K562 (cell line): ENCODE measurements at regions not wholly inside any gene's neighbourhood (a gene's known extent, or its start where the extent isn't known, plus 50 kb on each side); places are given as distances from the start of the nearest gene placed in this dataset.

ENCODE experiments used
- ATAC-seq: fragments of 200-7000 bp; cut with Tn5 transposase; 3 replicates; pipeline ENCODE4 v1.9.1; 2020; ENCODE audit warnings: moderate library complexity
- BruUV-seq: library from RNA; stranded (reverse); fragments of 400-500 nt; replicated peaks from 2 replicates; lab custom pipeline; 2021; lab: Mats Ljungman, UMichigan
- CTCF ChIA-PET: fragments of 300-600 bp; formaldehyde crosslinking; extraction: SDS; loops from one replicate; lab custom pipeline; 2021; ENCODE audit warnings: low intra/inter-chr PET ratio; lab: Yijun Ruan, JAX
- POLR2A ChIA-PET: fragments of 300-600, 350-650 bp; sonication (Branson Sonifier 250); formaldehyde crosslinking; extraction: SDS; loops from one replicate; lab custom pipeline; 2021; ENCODE audit warnings: antibody characterized with exemption, inconsistent platforms; lab: Yijun Ruan, JAX
- DNase-seq, 4 experiments: peaks; one replicate each; pipeline versions ENCODE4 v3.0.0 to v3.0.0-alpha.2; 2011 to 2018; ENCODE audit warnings: low spot score in 3 of 4, mixed read lengths in 3 of 4; ENCODE audit errors: extremely low read depth in 1 of 4
- FAIRE-seq: peaks from 2 replicates; lab custom pipeline; 2011; peaks lifted over from hg19 to GRCh38; lab: Jason Lieb, UNC
- H2AFZ ChIP-seq: 2 replicates; pipeline ENCODE4 v1.6.0; 2011; ENCODE audit warnings: low read depth, low read length, control low read depth, inconsistent platforms
- H3K27ac ChIP-seq: fragments of 200-600 bp; 3 replicates; pipeline ENCODE4 v1.8.0; 2011; ENCODE audit warnings: low read depth, mild to moderate bottlenecking, control low read depth, inconsistent platforms, low read length, moderate library complexity, mixed read lengths; ENCODE audit errors: extremely low read depth
- H3K27me3 ChIP-seq, 2 experiments: fragments of 300-600 bp in 1 of 2; 2 replicates in 1 of 2; 3 replicates in 1 of 2; pipeline versions ENCODE4 v1.6.0 to v1.8.0; 2011; ENCODE audit warnings: inconsistent platforms in 2 of 2, low read length in 2 of 2, mild to moderate bottlenecking in 1 of 2, mixed read lengths in 1 of 2, moderate library complexity in 1 of 2; ENCODE audit not compliant: control insufficient read depth in 2 of 2, insufficient read depth in 2 of 2
- H3K36me3 ChIP-seq: fragments of 300-600 bp; 3 replicates; pipeline ENCODE4 v1.8.0; 2011; ENCODE audit warnings: mild to moderate bottlenecking, low read length, inconsistent platforms; ENCODE audit not compliant: control insufficient read depth, insufficient read depth
- H3K4me1 ChIP-seq, 2 experiments: fragments of 200-600 bp in 1 of 2; replicated peaks in 1 of 2; 2 replicates in 1 of 2; 3 replicates in 1 of 2; pipeline versions ENCODE4 v1.5.1 to v1.8.0; 2011; ENCODE audit warnings: inconsistent platforms in 2 of 2, low read length in 2 of 2, mild to moderate bottlenecking in 1 of 2, mixed read lengths in 1 of 2, moderate library complexity in 1 of 2; ENCODE audit not compliant: control insufficient read depth in 2 of 2, insufficient read depth in 2 of 2
- H3K4me2 ChIP-seq: 2 replicates; pipeline ENCODE4 v1.6.1; 2011; ENCODE audit warnings: low read length, control low read depth, inconsistent platforms, mixed read lengths; ENCODE audit not compliant: insufficient read depth
- H3K4me3 ChIP-seq: fragments of 200-600 bp; sonication (generic), shearing (Covaris generic); 2 replicates; pipeline ENCODE4 v1.5.1; 2016; ENCODE audit warnings: control low read depth, inconsistent platforms
- H3K79me2 ChIP-seq: fragments of 200-600 bp; 3 replicates; pipeline ENCODE4 v1.8.0; 2011; ENCODE audit warnings: low read length, inconsistent platforms; ENCODE audit not compliant: control insufficient read depth, insufficient read depth
- H3K9ac ChIP-seq, 2 experiments: 2 replicates each; pipeline versions ENCODE4 v1.6.0 to v1.6.1; 2011; ENCODE audit warnings: low read depth in 2 of 2, low read length in 2 of 2, control low read depth in 1 of 2, inconsistent platforms in 1 of 2, mild to moderate bottlenecking in 1 of 2, mixed read lengths in 1 of 2; ENCODE audit not compliant: insufficient read depth in 1 of 2
- H3K9me1 ChIP-seq: one replicate; pipeline ENCODE4 v1.6.0; 2011; ENCODE audit warnings: inconsistent platforms, mild to moderate bottlenecking, low read length, moderate library complexity; ENCODE audit not compliant: control insufficient read depth, insufficient read depth
- H3K9me3 ChIP-seq: replicated peaks from 2 replicates; pipeline ENCODE4 v1.5.1; 2011; ENCODE audit warnings: low read depth, low read length, inconsistent platforms; ENCODE audit not compliant: control insufficient read depth, insufficient read depth
- H4K20me1 ChIP-seq: replicated peaks from 2 replicates; pipeline ENCODE4 v1.6.1; 2011; ENCODE audit warnings: low read length, inconsistent platforms, mixed read lengths; ENCODE audit not compliant: control insufficient read depth, insufficient read depth
- ATF1 ChIP-seq, 2 experiments: fragments of 450-650 bp in 1 of 2; IDR thresholded peaks; 2 replicates each; pipeline ENCODE4 v1.6.1; 2016; ENCODE audit warnings: missing compliant biosample characterization in 1 of 2, missing genetic modification characterization in 1 of 2
- CEBPG ChIP-seq, 3 experiments: fragments of 200-800 bp in 1 of 3; sonication (Bioruptor generic) in 1 of 3; sonication (generic) in 1 of 3; formaldehyde crosslinking in 1 of 3; IDR thresholded peaks in 2 of 3; conservative IDR thresholded peaks in 1 of 3; 2 replicates each; pipeline versions ENCODE4 v1.6.1 to v1.8.0; 2016 to 2022; ENCODE audit warnings: missing compliant biosample characterization in 2 of 3, missing genetic modification characterization in 2 of 3, mild to moderate bottlenecking in 1 of 3, missing genetic modification reagents in 1 of 3
- CHD2 ChIP-seq: IDR thresholded peaks from 2 replicates; pipeline ENCODE4 v1.6.1; 2011; ENCODE audit warnings: low read depth, low read length
- CTBP1 ChIP-seq: fragments of 450-650 bp; IDR thresholded peaks from 2 replicates; pipeline ENCODE4 v1.6.1; 2016; ENCODE audit warnings: borderline replicate concordance
- EGR1 ChIP-seq: fragments of 450-650 bp; conservative IDR thresholded peaks from 2 replicates; pipeline ENCODE4 v1.6.1; 2017; ENCODE audit warnings: mild to moderate bottlenecking
- EP400 ChIP-seq: fragments of 450-650 bp; IDR thresholded peaks from 2 replicates; pipeline ENCODE4 v1.6.1; 2017; ENCODE audit warnings: antibody characterized with exemption, mild to moderate bottlenecking, moderate library complexity
- FOSL1 ChIP-seq: fragments of 200-800 bp; sonication (Bioruptor generic); conservative IDR thresholded peaks from 2 replicates; pipeline ENCODE4 v1.6.1; 2016; ENCODE audit warnings: missing genetic modification characterization, missing compliant biosample characterization
- LEF1 ChIP-seq: fragments of 450-650 bp; IDR thresholded peaks from 2 replicates; pipeline ENCODE4 v1.6.1; 2016; ENCODE audit warnings: mild to moderate bottlenecking
- MYC ChIP-seq, 2 experiments: fragments of 250-450 bp in 1 of 2; sonication (Bioruptor Pico) in 1 of 2; IDR thresholded peaks; 2 replicates each; pipeline versions ENCODE4 v1.5.1 to v1.6.1; 2012 to 2021; ENCODE audit warnings: low read depth in 2 of 2, borderline replicate concordance in 1 of 2, improper control_type of control experiment in 1 of 2, low read length in 1 of 2, mild to moderate bottlenecking in 1 of 2, moderate library complexity in 1 of 2
- NRF1 ChIP-seq, 2 experiments: fragments of 450-650 bp; IDR thresholded peaks in 1 of 2; conservative IDR thresholded peaks in 1 of 2; 2 replicates each; pipeline ENCODE4 v1.6.1; 2014; ENCODE audit warnings: mild to moderate bottlenecking in 2 of 2
- RAD21 ChIP-seq, 2 experiments: fragments of 250-450 bp in 1 of 2; fragments of 450-650 bp in 1 of 2; sonication (Bioruptor Pico) in 1 of 2; formaldehyde crosslinking in 1 of 2; IDR thresholded peaks in 1 of 2; conservative IDR thresholded peaks in 1 of 2; 2 replicates each; pipeline versions ENCODE4 v1.4.0 to v1.8.0; 2020 to 2022; ENCODE audit warnings: mild to moderate bottlenecking in 2 of 2, moderate library complexity in 1 of 2
- RNF2 ChIP-seq: sonication (generic); IDR thresholded peaks from 2 replicates; pipeline ENCODE4 v1.6.1; 2016
- TAF9B ChIP-seq: fragments of 450-650 bp; IDR thresholded peaks from 2 replicates; pipeline ENCODE4 v1.6.1; 2018; ENCODE audit warnings: mild to moderate bottlenecking; ENCODE audit not compliant: partially characterized antibody
- TFAP4 ChIP-seq: sonication (generic); formaldehyde crosslinking; IDR thresholded peaks from 2 replicates; pipeline ENCODE4 v1.8.0; 2022; ENCODE audit warnings: missing genetic modification reagents, mild to moderate bottlenecking, moderate library complexity, borderline replicate concordance
- ZNF175 ChIP-seq: fragments of 200-800 bp; sonication (Bioruptor generic); IDR thresholded peaks from 2 replicates; pipeline ENCODE4 v1.6.1; 2016; ENCODE audit warnings: low read depth, mild to moderate bottlenecking, missing genetic modification characterization, missing compliant biosample characterization
- ZNF212 ChIP-seq: fragments of 450-650 bp; formaldehyde crosslinking; IDR thresholded peaks from 2 replicates; pipeline ENCODE4 v1.4.0; 2020; ENCODE audit warnings: mild to moderate bottlenecking
- ZNF696 ChIP-seq: fragments of 250-450 bp; sonication (Bioruptor Pico); conservative IDR thresholded peaks from 2 replicates; pipeline ENCODE4 v1.4.0; 2020; ENCODE audit warnings: mild to moderate bottlenecking, moderate library complexity
- ZNF778 ChIP-seq: fragments of 450-650 bp; formaldehyde crosslinking; IDR thresholded peaks from 2 replicates; pipeline ENCODE4 v1.4.0; 2020; ENCODE audit warnings: mild to moderate bottlenecking, moderate library complexity
- WGBS: fragments of 100-300 bp; shearing (Covaris generic); methylation state at CpG from one replicate; pipeline ENCODE4 v1.1.6; 2016; ENCODE audit warnings: low coverage, mixed read lengths; ENCODE audit not compliant: insufficient coverage; ENCODE audit errors: missing lambda C conversion rate; 5-methylcytosine and 5-hydroxymethylcytosine counted together
- in situ Hi-C: fragments of 300-500 bp; cut with MboI; formaldehyde crosslinking; loops from 4 replicates; pipeline ENCODE4 v1.15.0; 2018; ENCODE audit warnings: inconsistent platforms, mixed read lengths
- intact Hi-C: fragments of 100-400 bp; cut with micrococcal nuclease; formaldehyde crosslinking; loops from 2 replicates; pipeline ENCODE4 v1.14.2; 2022

GRCh38 chr6:14743474-14744211, 502.2 kb upstream of the JARID2 start (continued):
- TF ChIP-seq RNF2 (peak; percentile 33; the same call in 1 of the 2 replicates), LEF1 (peak; percentile 69; the same call in 1 of the 2 replicates), ZNF778 (CRISPR knock-in tag) (no peak), ZNF175 (CRISPR knock-in tag) (0 out of 2 replicates have a peak, but pooled peaks have one; percentile 11), RAD21 (CRISPR knock-in tag; conservative IDR thresholded peaks at IDR 0.05 in 1 of 2, IDR thresholded peaks at IDR 0.05 in 1 of 2) (peak in 1 of 2 experiments; percentile 16; a peak in 1 of 4 replicates), MYC (IDR thresholded peaks at IDR 0.05; ENCODE audit: low read depth, low read length) (peak; percentile 82), MYC (CRISPR knock-in tag; IDR thresholded peaks at IDR 0.05; ENCODE audit: borderline replicate concordance, low read depth) (no peak), CTBP1 (peak; percentile 65; the same call in 1 of the 2 replicates), NRF1 (conservative IDR thresholded peaks at IDR 0.05 in 1 of 2, IDR thresholded peaks at IDR 0.05 in 1 of 2) (peak; percentile 58 to 64; a peak in 3 of 4 replicates)

- intact Hi-C loops (no loop called here), in situ Hi-C loops (no loop called here)
- WGBS, result 70% methylated on average over 3 of the region's 3 CpGs
- H3K4me2 ChIP-seq, result peak overlapping the region; percentile 22; the same call in 1 of the 2 replicates
- H3K4me1 ChIP-seq, result peaks cover 0 to 25% of the 10 kb centered on the region in 2 experiments; a peak in 4 of 5 replicates
- no peak overlapping the region for H3K9ac ChIP-seq
- ChIA-PET POLR2A (no interaction called here), CTCF (no interaction called here)
- no peaks in the 10 kb centered on the region for H4K20me1 ChIP-seq
- H3K79me2 ChIP-seq, result no peaks in the 10 kb centered on the region
- H3K9me3 ChIP-seq, result peaks cover 3% of the 10 kb centered on the region; the same call in 1 of the 2 replicates
- no peak overlapping the region for H3K4me3 ChIP-seq
- no TSS peak for BruUV-seq
- FAIRE-seq (no peak), ATAC-seq (no peak), DNase-seq (no peak)
- H3K36me3 ChIP-seq, result no peaks in the 10 kb centered on the region
- no peak for TF ChIP-seq CHD2
- TF ChIP-seq FOSL1 (tag), result peak; percentile 92
- TF ChIP-seq TFAP4, result 0 out of 2 replicates have a peak, but pooled peaks have one; percentile 26
- TF ChIP-seq EGR1, result peak; percentile 60
- no peak for TF ChIP-seq ZNF212
- peak; percentile 9 for TF ChIP-seq TAF9B
- TF ChIP-seq ZNF696 (CRISPR knock-in tag), result no peak
- TF ChIP-seq CEBPG (CRISPR knock-in tag; IDR thresholded peaks at IDR 0.05), result no peak
- 0 out of 4 replicates have a peak, but pooled peaks of 1 of the 2 experiments have one; percentile 5 for TF ChIP-seq CEBPG (tag; conservative IDR thresholded peaks at IDR 0.05 in 1 of 2, IDR thresholded peaks at IDR 0.05 in 1 of 2)
- no peak for TF ChIP-seq ATF1 (CRISPR knock-in tag; IDR thresholded peaks at IDR 0.05)
- TF ChIP-seq ATF1 (tag; IDR thresholded peaks at IDR 0.05), result 0 out of 2 replicates have a peak, but pooled peaks have one; percentile 9
- 0 out of 2 replicates have a peak, but pooled peaks have one; percentile 1 for TF ChIP-seq EP400
- 0 out of 2 replicates have a peak, but pooled peaks have one; percentile 4 for TF ChIP-seq LEF1
- H3K27ac ChIP-seq, result peak overlapping the region; percentile 48; the same call in 2 of the 3 replicates
- H2AFZ ChIP-seq, result peak overlapping the region; percentile 78
- no peaks in the 10 kb centered on the region for H3K9me1 ChIP-seq
- H3K27me3 ChIP-seq, result no peaks in the 10 kb centered on the region
Measured at GRCh38 chr6:14744212-14744556, 501.7 kb upstream of the JARID2 start.
